GM12874 (cell line): ENCODE measurements at regions not wholly inside any gene's neighbourhood (a gene's known extent, or its start where the extent isn't known, plus 50 kb on each side); places are given as distances from the start of the nearest gene placed in this dataset.

ENCODE experiments used
- CTCF ChIP-seq: IDR thresholded peaks from 2 replicates; pipeline ENCODE4 v1.5.1; 2011; ENCODE audit warnings: low read depth, mild to moderate bottlenecking, control low read depth, low read length, moderate library complexity; ENCODE audit not compliant: insufficient read depth

GRCh38 chr7:54908760-54909438 is 109.9 kb upstream of the EGFR start:
- no peak for TF ChIP-seq CTCF

- TF ChIP-seq CTCF: no peak
These were observed 102.8 kb upstream of the EGFR start for GRCh38 chr7:54915870-54916598.

- no peak for TF ChIP-seq CTCF
These were observed 101.0 kb upstream of the EGFR start for GRCh38 chr7:54917613-54918391.

- TF ChIP-seq CTCF: no peak
These were observed 97.7 kb upstream of the EGFR start for GRCh38 chr7:54921116-54921515.

- TF ChIP-seq CTCF: no peak
These were observed 87.3 kb upstream of the EGFR start for GRCh38 chr7:54931532-54931931.

- TF ChIP-seq CTCF: no peak
These were observed 85.8 kb upstream of the EGFR start for GRCh38 chr7:54932818-54933543.

- TF ChIP-seq CTCF: no peak
These were observed 85.2 kb upstream of the EGFR start for GRCh38 chr7:54933643-54934042.
